ENCODE measurements at regions not wholly inside any gene's neighbourhood (a gene's known extent, or its start where the extent isn't known, plus 50 kb on each side); places are given as distances from the start of the nearest gene placed in this dataset.

GRCh38 chr7:47658886-47659635, 77.2 kb upstream of the TNS3 start:
- H3K36me3 ChIP-seq (ENCODE audit: control insufficient read depth, insufficient read depth, low read length), result no peaks in the 10 kb centered on the region
- no peaks in the 10 kb centered on the region for H3K27me3 ChIP-seq (ENCODE audit: control insufficient read depth, insufficient read depth, low read length)
- H3K4me3 ChIP-seq (ENCODE audit: low read length), result no peak overlapping the region
- no peak overlapping the region for H3K9ac ChIP-seq (ENCODE audit: low read length)
- H3K9me3 ChIP-seq (ENCODE audit: control insufficient read depth, low read length), result no peaks in the 10 kb centered on the region
- no peaks in the 10 kb centered on the region for H3K4me1 ChIP-seq (ENCODE audit: control insufficient read depth, insufficient read depth, low read length)

GRCh38 chr7:47657126-47657525, 75.2 kb upstream of the TNS3 start:
- Histone ChIP-seq H3K9me3 (ENCODE audit: control insufficient read depth, low read length) (no peaks in the 10 kb centered on the region), H3K36me3 (ENCODE audit: control insufficient read depth, insufficient read depth, low read length) (no peaks in the 10 kb centered on the region), H3K9ac (ENCODE audit: low read length) (no peak overlapping the region), H3K4me1 (ENCODE audit: control insufficient read depth, insufficient read depth, low read length) (no peaks in the 10 kb centered on the region), H3K27me3 (ENCODE audit: control insufficient read depth, insufficient read depth, low read length) (no peaks in the 10 kb centered on the region), H3K4me3 (ENCODE audit: low read length) (no peak overlapping the region)

GRCh38 chr7:47654672-47655298, 72.9 kb upstream of the TNS3 start:
- H3K36me3 ChIP-seq (ENCODE audit: control insufficient read depth, insufficient read depth, low read length), result no peaks in the 10 kb centered on the region
- no peak overlapping the region for H3K4me3 ChIP-seq (ENCODE audit: low read length)
- no peaks in the 10 kb centered on the region for H3K4me1 ChIP-seq (ENCODE audit: control insufficient read depth, insufficient read depth, low read length)
- no peak overlapping the region for H3K9ac ChIP-seq (ENCODE audit: low read length)
- no peaks in the 10 kb centered on the region for H3K27me3 ChIP-seq (ENCODE audit: control insufficient read depth, insufficient read depth, low read length)
- no peaks in the 10 kb centered on the region for H3K9me3 ChIP-seq (ENCODE audit: control insufficient read depth, low read length)

- Histone ChIP-seq H3K9me3 (ENCODE audit: control insufficient read depth, low read length) (no peaks in the 10 kb centered on the region), H3K27me3 (ENCODE audit: control insufficient read depth, insufficient read depth, low read length) (no peaks in the 10 kb centered on the region), H3K9ac (ENCODE audit: low read length) (no peak overlapping the region), H3K36me3 (ENCODE audit: control insufficient read depth, insufficient read depth, low read length) (no peaks in the 10 kb centered on the region), H3K4me3 (ENCODE audit: low read length) (no peak overlapping the region), H3K4me1 (ENCODE audit: control insufficient read depth, insufficient read depth, low read length) (no peaks in the 10 kb centered on the region)
Measured at GRCh38 chr7:47653550-47654411, 71.9 kb upstream of the TNS3 start.

GRCh38 chr7:47652591-47652990, 70.7 kb upstream of the TNS3 start:
- no peaks in the 10 kb centered on the region for H3K36me3 ChIP-seq (ENCODE audit: control insufficient read depth, insufficient read depth, low read length)
- H3K4me3 ChIP-seq (ENCODE audit: low read length), result no peak overlapping the region
- no peak overlapping the region for H3K9ac ChIP-seq (ENCODE audit: low read length)
- H3K9me3 ChIP-seq (ENCODE audit: control insufficient read depth, low read length), result no peaks in the 10 kb centered on the region
- no peaks in the 10 kb centered on the region for H3K4me1 ChIP-seq (ENCODE audit: control insufficient read depth, insufficient read depth, low read length)
- no peaks in the 10 kb centered on the region for H3K27me3 ChIP-seq (ENCODE audit: control insufficient read depth, insufficient read depth, low read length)

GRCh38 chr7:47651355-47652317, 69.7 kb upstream of the TNS3 start:
- Histone ChIP-seq H3K9me3 (ENCODE audit: control insufficient read depth, low read length) (no peaks in the 10 kb centered on the region), H3K4me3 (ENCODE audit: low read length) (no peak overlapping the region), H3K9ac (ENCODE audit: low read length) (no peak overlapping the region), H3K36me3 (ENCODE audit: control insufficient read depth, insufficient read depth, low read length) (no peaks in the 10 kb centered on the region), H3K27me3 (ENCODE audit: control insufficient read depth, insufficient read depth, low read length) (no peaks in the 10 kb centered on the region), H3K4me1 (ENCODE audit: control insufficient read depth, insufficient read depth, low read length) (no peaks in the 10 kb centered on the region)

- no peaks in the 10 kb centered on the region for H3K4me1 ChIP-seq (ENCODE audit: control insufficient read depth, insufficient read depth, low read length)
- no peak overlapping the region for H3K4me3 ChIP-seq (ENCODE audit: low read length)
- no peak overlapping the region for H3K9ac ChIP-seq (ENCODE audit: low read length)
- H3K27me3 ChIP-seq (ENCODE audit: control insufficient read depth, insufficient read depth, low read length), result no peaks in the 10 kb centered on the region
- H3K36me3 ChIP-seq (ENCODE audit: control insufficient read depth, insufficient read depth, low read length), result no peaks in the 10 kb centered on the region
- no peaks in the 10 kb centered on the region for H3K9me3 ChIP-seq (ENCODE audit: control insufficient read depth, low read length)
Measured at GRCh38 chr7:47649919-47650318, 68.0 kb upstream of the TNS3 start.

GRCh38 chr7:47648275-47648925, 66.5 kb upstream of the TNS3 start:
- Histone ChIP-seq H3K9ac (ENCODE audit: low read length) (no peak overlapping the region), H3K36me3 (ENCODE audit: control insufficient read depth, insufficient read depth, low read length) (no peaks in the 10 kb centered on the region), H3K9me3 (ENCODE audit: control insufficient read depth, low read length) (no peaks in the 10 kb centered on the region), H3K4me1 (ENCODE audit: control insufficient read depth, insufficient read depth, low read length) (no peaks in the 10 kb centered on the region), H3K4me3 (ENCODE audit: low read length) (no peak overlapping the region), H3K27me3 (ENCODE audit: control insufficient read depth, insufficient read depth, low read length) (no peaks in the 10 kb centered on the region)

- Histone ChIP-seq H3K36me3 (ENCODE audit: control insufficient read depth, insufficient read depth, low read length) (no peaks in the 10 kb centered on the region), H3K9ac (ENCODE audit: low read length) (no peak overlapping the region), H3K4me1 (ENCODE audit: control insufficient read depth, insufficient read depth, low read length) (no peaks in the 10 kb centered on the region), H3K27me3 (ENCODE audit: control insufficient read depth, insufficient read depth, low read length) (no peaks in the 10 kb centered on the region), H3K4me3 (ENCODE audit: low read length) (no peak overlapping the region), H3K9me3 (ENCODE audit: control insufficient read depth, low read length) (no peaks in the 10 kb centered on the region)
Measured at GRCh38 chr7:47647918-47648250, 66.0 kb upstream of the TNS3 start.

- Histone ChIP-seq H3K27me3 (ENCODE audit: control insufficient read depth, insufficient read depth, low read length) (no peaks in the 10 kb centered on the region), H3K36me3 (ENCODE audit: control insufficient read depth, insufficient read depth, low read length) (no peaks in the 10 kb centered on the region), H3K9me3 (ENCODE audit: control insufficient read depth, low read length) (no peaks in the 10 kb centered on the region), H3K9ac (ENCODE audit: low read length) (no peak overlapping the region), H3K4me1 (ENCODE audit: control insufficient read depth, insufficient read depth, low read length) (no peaks in the 10 kb centered on the region), H3K4me3 (ENCODE audit: low read length) (no peak overlapping the region)
Measured at GRCh38 chr7:47647181-47647917, 65.4 kb upstream of the TNS3 start.
